ENCODE measurements at regions not wholly inside any gene's neighbourhood (a gene's known extent, or its start where the extent isn't known, plus 50 kb on each side); places are given as distances from the start of the nearest gene placed in this dataset.
"Not testable (repeated sequence)": the region's sequence is repeated elsewhere in the genome, so short reads cannot be mapped to it uniquely, and the experiment has no call there.

- H2BK5ac ChIP-seq (ENCODE audit: low read depth, low read length, poor library complexity): no peak overlapping the region
- no peak overlapping the region for H4K91ac ChIP-seq (ENCODE audit: low read depth, low read length)
- H3K79me2 ChIP-seq (ENCODE audit: control insufficient read depth, insufficient read depth, low read length, poor library complexity): no peaks in the 10 kb centered on the region
- H3K4me1 ChIP-seq (ENCODE audit: control insufficient read depth in 1 of 2, insufficient read depth in 2 of 2, low read length in 2 of 2): no peaks in the 10 kb centered on the region
- no peaks in the 10 kb centered on the region for H3K27me3 ChIP-seq (ENCODE audit: insufficient read depth, low read length)
- H2BK120ac ChIP-seq (ENCODE audit: insufficient read depth, low read length, poor library complexity): peak overlapping the region; percentile 41
- H3K36me3 ChIP-seq (ENCODE audit: control insufficient read depth in 1 of 2, insufficient read depth in 2 of 2, low read length in 2 of 2): no peaks in the 10 kb centered on the region
- no peak overlapping the region for H3K23ac ChIP-seq (ENCODE audit: low read length)
- H2BK12ac ChIP-seq (ENCODE audit: low read length): no peak overlapping the region
- H3K18ac ChIP-seq (ENCODE audit: low read length): no peak overlapping the region
- H3K9ac ChIP-seq (ENCODE audit: low read length): no peak overlapping the region
- no peak overlapping the region for H3K14ac ChIP-seq (ENCODE audit: low read length)
- H3K4me3 ChIP-seq (ENCODE audit: low read depth, low read length): no peak overlapping the region
- no peak overlapping the region for H4K8ac ChIP-seq (ENCODE audit: low read depth, low read length)
- H3K4me2 ChIP-seq (ENCODE audit: low read length): no peak overlapping the region
- no peak overlapping the region for H3K27ac ChIP-seq (ENCODE audit: low read depth, low read length)
- no peak overlapping the region for H3K4ac ChIP-seq (ENCODE audit: low read depth, low read length)
- DNase-seq: no peak
- no CpG with 5 or more reads among the region's 2 CpGs for whole genome bisulfite sequencing (ENCODE audit: extremely low coverage, insufficient coverage, insufficient read length)
- H2AFZ ChIP-seq (ENCODE audit: insufficient read depth, low read length, poor library complexity): no peak overlapping the region
- H4K12ac ChIP-seq (ENCODE audit: low read depth, low read length): no peak overlapping the region
- no peak overlapping the region for H2AK5ac ChIP-seq (ENCODE audit: low read length)
- no peaks in the 10 kb centered on the region for H3K9me3 ChIP-seq (ENCODE audit: insufficient read depth, low read depth, low read length)
- no peaks in the 10 kb centered on the region for H3K79me1 ChIP-seq (ENCODE audit: low read length)
Measured at GRCh38 chr3:154642145-154642544, 212.2 kb upstream of the GPR149 start.

- no peak for DNase-seq
- H3K14ac ChIP-seq (ENCODE audit: low read length): no peak overlapping the region
- no peaks in the 10 kb centered on the region for H3K79me2 ChIP-seq (ENCODE audit: control insufficient read depth, insufficient read depth, low read length, poor library complexity)
- no peaks in the 10 kb centered on the region for H3K27me3 ChIP-seq (ENCODE audit: insufficient read depth, low read length)
- H3K18ac ChIP-seq (ENCODE audit: low read length): no peak overlapping the region
- no peak overlapping the region for H4K91ac ChIP-seq (ENCODE audit: low read depth, low read length)
- H3K36me3 ChIP-seq (ENCODE audit: control insufficient read depth in 1 of 2, insufficient read depth in 2 of 2, low read length in 2 of 2): no peaks in the 10 kb centered on the region
- H3K4ac ChIP-seq (ENCODE audit: low read depth, low read length): no peak overlapping the region
- no peak overlapping the region for H3K23ac ChIP-seq (ENCODE audit: low read length)
- no peak overlapping the region for H2BK5ac ChIP-seq (ENCODE audit: low read depth, low read length, poor library complexity)
- H2AFZ ChIP-seq (ENCODE audit: insufficient read depth, low read length, poor library complexity): no peak overlapping the region
- H3K4me3 ChIP-seq (ENCODE audit: low read depth, low read length): no peak overlapping the region
- H2BK12ac ChIP-seq (ENCODE audit: low read length): no peak overlapping the region
- H3K4me2 ChIP-seq (ENCODE audit: low read length): no peak overlapping the region
- H3K9ac ChIP-seq (ENCODE audit: low read length): no peak overlapping the region
- no peaks in the 10 kb centered on the region for H3K9me3 ChIP-seq (ENCODE audit: insufficient read depth, low read depth, low read length)
- no peaks in the 10 kb centered on the region for H3K4me1 ChIP-seq (ENCODE audit: control insufficient read depth in 1 of 2, insufficient read depth in 2 of 2, low read length in 2 of 2)
- WGBS (ENCODE audit: extremely low coverage, insufficient coverage, insufficient read length): no CpG with 5 or more reads among the region's 3 CpGs
- no peak overlapping the region for H3K27ac ChIP-seq (ENCODE audit: low read depth, low read length)
- no peak overlapping the region for H2BK120ac ChIP-seq (ENCODE audit: insufficient read depth, low read length, poor library complexity)
- H2AK5ac ChIP-seq (ENCODE audit: low read length): no peak overlapping the region
- H4K12ac ChIP-seq (ENCODE audit: low read depth, low read length): no peak overlapping the region
- no peak overlapping the region for H4K8ac ChIP-seq (ENCODE audit: low read depth, low read length)
- no peaks in the 10 kb centered on the region for H3K79me1 ChIP-seq (ENCODE audit: low read length)
Measured at GRCh38 chr3:154625756-154626155, 195.8 kb upstream of the GPR149 start.

GRCh38 chr3:154619621-154620020, 189.6 kb upstream of the GPR149 start:
- not testable (repeated sequence) for H3K4me3 ChIP-seq (ENCODE audit: low read depth, low read length); H4K8ac ChIP-seq (ENCODE audit: low read depth, low read length); H3K14ac ChIP-seq (ENCODE audit: low read length); H2BK120ac ChIP-seq (ENCODE audit: insufficient read depth, low read length, poor library complexity); H2AFZ ChIP-seq (ENCODE audit: insufficient read depth, low read length, poor library complexity); H3K9ac ChIP-seq (ENCODE audit: low read length); DNase-seq; H4K12ac ChIP-seq (ENCODE audit: low read depth, low read length); H3K18ac ChIP-seq (ENCODE audit: low read length); H3K23ac ChIP-seq (ENCODE audit: low read length); H3K4ac ChIP-seq (ENCODE audit: low read depth, low read length); H3K4me2 ChIP-seq (ENCODE audit: low read length); H4K91ac ChIP-seq (ENCODE audit: low read depth, low read length); H3K27ac ChIP-seq (ENCODE audit: low read depth, low read length); H3K9me3 ChIP-seq (ENCODE audit: insufficient read depth, low read depth, low read length); H3K4me1 ChIP-seq (ENCODE audit: control insufficient read depth in 1 of 2, insufficient read depth in 2 of 2, low read length in 2 of 2); H3K79me2 ChIP-seq (ENCODE audit: control insufficient read depth, insufficient read depth, low read length, poor library complexity); H2AK5ac ChIP-seq (ENCODE audit: low read length); H3K27me3 ChIP-seq (ENCODE audit: insufficient read depth, low read length); H2BK5ac ChIP-seq (ENCODE audit: low read depth, low read length, poor library complexity); H3K79me1 ChIP-seq (ENCODE audit: low read length); H2BK12ac ChIP-seq (ENCODE audit: low read length); H3K36me3 ChIP-seq (ENCODE audit: control insufficient read depth in 1 of 2, insufficient read depth in 2 of 2, low read length in 2 of 2)
- WGBS (ENCODE audit: extremely low coverage, insufficient coverage, insufficient read length): no CpG with 5 or more reads among the region's 10 CpGs

GRCh38 chr3:154616298-154616697, 186.3 kb upstream of the GPR149 start:
- no peak overlapping the region for H4K8ac ChIP-seq (ENCODE audit: low read depth, low read length)
- H3K27me3 ChIP-seq (ENCODE audit: insufficient read depth, low read length): no peaks in the 10 kb centered on the region
- H2BK5ac ChIP-seq (ENCODE audit: low read depth, low read length, poor library complexity): no peak overlapping the region
- no peaks in the 10 kb centered on the region for H3K79me2 ChIP-seq (ENCODE audit: control insufficient read depth, insufficient read depth, low read length, poor library complexity)
- no peak overlapping the region for H2AK5ac ChIP-seq (ENCODE audit: low read length)
- no peak overlapping the region for H4K91ac ChIP-seq (ENCODE audit: low read depth, low read length)
- H3K4me3 ChIP-seq (ENCODE audit: low read depth, low read length): no peak overlapping the region
- H3K36me3 ChIP-seq (ENCODE audit: control insufficient read depth in 1 of 2, insufficient read depth in 2 of 2, low read length in 2 of 2): no peaks in the 10 kb centered on the region
- H2BK120ac ChIP-seq (ENCODE audit: insufficient read depth, low read length, poor library complexity): no peak overlapping the region
- H3K4me2 ChIP-seq (ENCODE audit: low read length): peak overlapping the region; percentile 5
- H3K9ac ChIP-seq (ENCODE audit: low read length): no peak overlapping the region
- H3K4ac ChIP-seq (ENCODE audit: low read depth, low read length): no peak overlapping the region
- H3K4me1 ChIP-seq (ENCODE audit: control insufficient read depth in 1 of 2, insufficient read depth in 2 of 2, low read length in 2 of 2): no peaks in the 10 kb centered on the region
- H3K27ac ChIP-seq (ENCODE audit: low read depth, low read length): no peak overlapping the region
- H3K79me1 ChIP-seq (ENCODE audit: low read length): no peaks in the 10 kb centered on the region
- no peak overlapping the region for H3K23ac ChIP-seq (ENCODE audit: low read length)
- WGBS (ENCODE audit: extremely low coverage, insufficient coverage, insufficient read length): no CpG with 5 or more reads among the region's 4 CpGs
- no peak for DNase-seq
- H2BK12ac ChIP-seq (ENCODE audit: low read length): no peak overlapping the region
- no peak overlapping the region for H3K18ac ChIP-seq (ENCODE audit: low read length)
- no peaks in the 10 kb centered on the region for H3K9me3 ChIP-seq (ENCODE audit: insufficient read depth, low read depth, low read length)
- no peak overlapping the region for H3K14ac ChIP-seq (ENCODE audit: low read length)
- no peak overlapping the region for H2AFZ ChIP-seq (ENCODE audit: insufficient read depth, low read length, poor library complexity)
- H4K12ac ChIP-seq (ENCODE audit: low read depth, low read length): no peak overlapping the region
